Left cardiac atrium (tissue), 4 donors: ENCODE measurements at regions not wholly inside any gene's neighbourhood (a gene's known extent, or its start where the extent isn't known, plus 50 kb on each side); places are given as distances from the start of the nearest gene placed in this dataset.
"Not testable (repeated sequence)": the region's sequence is repeated elsewhere in the genome, so short reads cannot be mapped to it uniquely, and the experiment has no call there.

Experiments used
- ATAC-seq, 2 donors: fragments of 200-7000 bp; cut with Tn5 transposase; one replicate each; pipeline ENCODE4 v1.9.1; 2020; ENCODE audit warnings: mild to moderate bottlenecking in 2 of 2, moderate library complexity in 2 of 2
- DNase-seq: peaks from one replicate; pipeline ENCODE4 v3.0.0-alpha.2; 2020
- intact Hi-C, 2 donors: fragments of 100-400 bp; cut with DNase I; formaldehyde crosslinking; loops; one replicate each; pipeline versions ENCODE4 v1.14.1 to v1.15.1; 2022 to 2023
- donor health status: DM: no; HTN: yes; CAD: no.
- donor health status: DM: no; HTN: yes; CAD: no; lungs with severe emphysema.
- donor health status: DM: yes; HTN: yes; CAD: no.
- donor health status: Dilated cardiomyopathy.

GRCh38 chr7:93751421-93751820 lies 139.1 kb downstream of the TFPI2 start:
- intact Hi-C loops, result no loop called here
- DNase-seq, result no peak
- no peak for ATAC-seq

DNA sequence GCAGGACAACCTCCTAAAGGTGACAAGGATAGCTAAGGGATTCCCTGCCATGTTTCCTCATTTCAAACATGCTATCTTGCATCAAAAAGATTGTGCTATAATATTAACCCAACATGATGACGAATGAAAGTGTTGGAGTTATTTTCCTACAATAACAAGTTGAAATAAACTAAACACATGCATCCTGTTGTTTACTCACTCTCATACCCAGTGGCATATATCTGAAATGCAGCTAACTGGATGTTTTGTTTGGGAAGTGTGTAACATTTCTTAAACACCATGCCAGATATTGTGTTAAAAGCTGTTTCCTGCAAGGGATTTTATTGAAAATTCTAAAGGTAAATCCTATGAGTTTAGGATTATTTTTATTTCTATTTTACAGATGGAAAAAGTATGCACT lies 139.6 kb downstream of the TFPI2 start:
- no peak for ATAC-seq
- intact Hi-C loops, result no loop called here
- DNase-seq, result no peak

DNA sequence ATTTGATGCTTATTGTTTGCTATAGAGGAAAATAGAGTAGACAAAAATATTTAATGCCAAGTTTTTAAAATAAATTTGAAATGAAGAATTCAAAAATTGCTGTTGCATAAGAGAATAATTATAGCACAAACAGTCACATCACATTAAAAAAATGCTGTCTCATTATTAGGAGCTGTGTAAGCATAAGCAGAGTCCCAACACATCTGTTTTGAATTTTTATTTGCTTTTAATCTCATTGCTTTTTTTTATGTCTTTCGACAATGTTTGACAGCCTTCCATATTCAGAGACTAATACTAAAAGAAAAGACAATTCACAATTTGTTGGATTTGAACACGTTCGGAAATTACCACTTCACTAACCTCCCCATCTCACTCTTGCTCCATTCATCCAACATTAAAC lies 143.5 kb downstream of the TFPI2 start:
- intact Hi-C loops, result no loop called here
- ATAC-seq (no peak), DNase-seq (no peak)

- intact Hi-C loops, result no loop called here
- DNase-seq (no peak), ATAC-seq (no peak)
These were observed 151.1 kb downstream of the TFPI2 start for GRCh38 chr7:93739424-93739823.

GRCh38 chr7:93737953-93738352 lies 152.6 kb downstream of the TFPI2 start:
- intact Hi-C loops, result no loop called here
- DNase-seq, result no peak

GRCh38 chr7:93736668-93737369 lies 153.7 kb downstream of the TFPI2 start:
- intact Hi-C loops, result no loop called here
- no peak for DNase-seq
- ATAC-seq, result no peak

More at GRCh38 chr7:93737953-93738352, 152.6 kb downstream of the TFPI2 start:
- no peak for ATAC-seq

DNA sequence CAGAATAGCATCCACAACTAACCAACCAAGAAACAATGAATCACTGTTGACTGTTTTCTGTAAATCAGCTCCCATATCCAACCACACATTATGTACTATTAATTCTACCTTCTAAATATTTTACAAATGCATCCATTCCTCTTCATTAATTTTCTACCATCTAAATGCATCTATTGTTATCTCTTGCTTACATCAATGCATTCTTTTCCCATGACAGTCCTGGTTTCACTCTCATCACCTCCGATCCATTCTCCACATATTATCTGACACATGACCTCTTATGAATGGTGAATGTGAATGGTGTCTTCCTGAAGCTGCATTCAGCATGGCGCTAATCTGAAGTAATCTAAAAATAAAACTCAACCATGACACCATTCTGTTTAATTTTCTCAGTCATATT lies 153.8 kb upstream of the CALCR start:
- intact Hi-C loops, result no loop called here
- no peak for DNase-seq
- no peak for ATAC-seq

DNA sequence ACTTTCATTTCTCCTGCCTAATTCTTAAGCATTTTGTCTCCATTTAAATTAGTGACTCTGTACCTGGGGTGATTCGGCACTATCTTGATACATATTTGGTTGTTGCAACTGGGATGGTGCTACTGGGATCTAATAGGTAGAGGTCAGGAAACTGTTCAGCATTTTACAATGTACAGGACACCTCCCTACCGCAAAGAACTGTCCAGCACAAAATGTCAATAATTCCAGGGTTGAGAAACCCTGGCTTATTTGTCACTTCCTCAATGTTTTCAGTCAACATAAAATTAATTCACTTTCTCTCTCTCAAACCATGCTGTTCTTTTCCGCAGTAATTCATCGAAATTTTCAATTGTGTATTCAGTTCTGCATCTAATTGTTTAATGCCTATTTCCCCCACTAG lies 151.4 kb upstream of the CALCR start:
- DNase-seq (no peak), ATAC-seq (no peak)
- intact Hi-C loops, result no loop called here

GRCh38 chr7:93723424-93724124 lies 149.1 kb upstream of the CALCR start:
- DNase-seq, result no peak
- intact Hi-C loops, result no loop called here

GRCh38 chr7:93720106-93720505 lies 145.6 kb upstream of the CALCR start:
- intact Hi-C loops, result no loop called here
- no peak for DNase-seq
- no peak for ATAC-seq

More at GRCh38 chr7:93723424-93724124, 149.1 kb upstream of the CALCR start:
- ATAC-seq, result no peak

- intact Hi-C loops, result no loop called here
- no peak for ATAC-seq
- DNase-seq, result no peak
These were observed 145.0 kb upstream of the CALCR start for GRCh38 chr7:93719546-93719945.

- intact Hi-C loops, result no loop called here
- DNase-seq (no peak), ATAC-seq (no peak)
These were observed 142.8 kb upstream of the CALCR start for GRCh38 chr7:93717217-93717900.

- peak; percentile 53 for DNase-seq
- intact Hi-C loops, result no loop called here
- peak; percentile 27 to 55 for ATAC-seq
These were observed 140.7 kb upstream of the CALCR start for GRCh38 chr7:93715234-93715633.

- intact Hi-C loops, result no loop called here
- DNase-seq, result no peak
- ATAC-seq, result no peak
These were observed 137.4 kb upstream of the CALCR start for GRCh38 chr7:93711926-93712325.

DNA sequence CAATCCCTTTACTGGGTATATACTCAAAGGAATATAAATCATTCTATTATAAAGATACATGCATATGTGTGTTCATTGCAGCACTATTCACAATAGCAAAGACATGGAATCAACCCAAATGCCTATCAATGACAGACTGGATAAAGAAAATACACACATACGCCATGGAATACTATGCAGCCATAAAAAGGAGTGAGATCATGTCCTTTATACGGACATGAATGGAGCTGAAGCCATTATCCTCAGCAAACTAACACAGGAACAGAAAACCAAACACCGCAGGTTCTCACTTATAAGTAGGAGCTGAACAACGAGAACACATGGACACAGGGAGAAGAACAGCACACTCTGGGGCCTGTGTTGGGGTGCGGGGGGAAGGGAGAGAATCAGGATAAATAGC lies 133.7 kb upstream of the CALCR start:
- intact Hi-C loops, result not testable (repeated sequence)

GRCh38 chr7:93707249-93707648 lies 132.7 kb upstream of the CALCR start:
- ATAC-seq (no peak), DNase-seq (no peak)
- intact Hi-C loops, result no loop called here

More for the DNA sequence above, 133.7 kb upstream of the CALCR start:
- not testable (repeated sequence) for DNase-seq, ATAC-seq

DNA sequence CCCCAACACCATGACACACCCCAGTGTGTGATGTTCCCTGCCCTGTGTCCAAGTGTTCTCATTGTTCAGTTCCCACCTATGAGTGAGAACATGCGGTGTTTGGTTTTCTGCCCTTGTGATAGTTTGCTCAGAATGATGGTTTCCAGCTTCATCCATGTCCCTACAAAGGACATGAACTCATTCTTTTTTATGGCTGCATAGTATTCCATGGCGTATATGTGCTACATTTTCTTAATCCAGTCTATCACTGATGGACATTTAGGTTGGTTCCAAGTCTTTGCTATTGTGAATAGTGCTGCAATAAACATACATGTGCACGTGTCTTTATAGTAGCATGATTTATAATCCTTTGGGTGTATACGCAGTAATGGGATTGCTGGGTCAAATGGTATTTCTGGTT lies 131.6 kb upstream of the CALCR start:
- DNase-seq, ATAC-seq, intact Hi-C loops: not testable (repeated sequence)

GRCh38 chr7:93704217-93704616 lies 129.7 kb upstream of the CALCR start:
- DNase-seq (no peak), ATAC-seq (no peak)
- intact Hi-C loops, result no loop called here

- intact Hi-C loops, result no loop called here
- DNase-seq (no peak), ATAC-seq (no peak)
These were observed 123.4 kb upstream of the CALCR start for GRCh38 chr7:93697901-93698300.

GRCh38 chr7:93693796-93694195 lies 119.3 kb upstream of the CALCR start:
- no peak for ATAC-seq
- intact Hi-C loops, result no loop called here
- no peak for DNase-seq
